ENCODE measurements at regions not wholly inside any gene's neighbourhood (a gene's known extent, or its start where the extent isn't known, plus 50 kb on each side); places are given as distances from the start of the nearest gene placed in this dataset.

DNA sequence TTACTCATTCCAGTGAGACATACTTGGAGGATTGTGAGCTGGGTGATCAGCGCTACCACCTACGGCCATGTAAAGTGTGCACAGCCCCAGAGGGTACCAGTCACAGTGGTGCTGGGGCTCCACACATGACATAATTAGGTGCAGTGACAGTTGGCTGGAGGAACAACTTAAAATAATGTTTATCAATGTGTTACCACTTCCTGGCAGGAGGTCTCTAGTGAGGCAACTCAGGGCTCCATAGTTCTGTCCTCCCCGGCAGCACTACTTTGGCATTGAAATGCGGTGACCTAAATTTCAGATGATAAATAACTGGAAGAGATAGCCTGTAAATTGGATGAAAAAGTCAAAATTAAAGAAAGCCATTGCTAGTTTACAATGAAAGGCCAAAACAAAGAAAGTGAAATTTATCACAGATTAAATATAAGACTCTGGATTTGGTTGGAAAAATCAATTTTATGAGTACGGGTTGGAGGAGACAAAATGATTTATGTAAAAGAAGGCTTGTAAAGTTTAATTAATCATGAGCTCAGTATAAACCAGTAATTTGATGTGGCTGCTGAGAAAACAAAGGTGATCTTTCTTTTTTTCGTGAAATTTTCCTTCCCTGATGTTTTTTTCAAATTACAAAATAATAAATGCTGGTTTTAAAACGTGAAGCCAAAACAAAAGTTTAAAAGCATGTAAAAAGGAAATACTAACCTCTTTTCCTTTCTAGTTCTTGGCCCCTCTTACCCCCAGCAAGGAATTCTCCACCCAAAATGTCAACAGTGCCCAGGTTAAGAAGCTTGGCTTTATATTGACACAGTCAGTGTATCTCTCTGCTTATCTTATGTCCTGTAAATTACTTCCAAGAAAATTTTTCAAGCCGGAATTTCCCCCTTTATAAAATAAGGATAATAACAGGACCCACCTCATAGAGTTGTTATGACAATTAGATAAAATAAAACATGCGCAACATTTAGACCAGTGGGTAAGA lies 126.7 kb upstream of the NOX3 start:
- no peak for DNase-seq
- H3K14ac ChIP-seq (ENCODE audit: low read length in 2 of 2) = peak overlapping the region in 1 of 2 experiments; percentile 55
- H3K4ac ChIP-seq (ENCODE audit: low read depth in 1 of 2, low read length in 2 of 2) = no peak overlapping the region
- no peak overlapping the region for H3K27ac ChIP-seq (ENCODE audit: low read length, poor library complexity, severe bottlenecking)
- no peak overlapping the region for H4K8ac ChIP-seq (ENCODE audit: low read length)
- H2AFZ ChIP-seq (ENCODE audit: low read depth, low read length) = no peak overlapping the region
- no peak overlapping the region for H3K23ac ChIP-seq (ENCODE audit: low read length in 2 of 2)
- no peak overlapping the region for H2BK5ac ChIP-seq (ENCODE audit: low read depth, low read length, poor library complexity, severe bottlenecking)
- H3K27me3 ChIP-seq (ENCODE audit: control insufficient read depth in 1 of 2, insufficient read depth in 1 of 2, low read length in 2 of 2) = no peaks in the 10 kb centered on the region
- no peak overlapping the region for H2BK120ac ChIP-seq (ENCODE audit: low read depth, low read length)
- no peak overlapping the region for H3K4me3 ChIP-seq (ENCODE audit: insufficient read depth in 1 of 2, low read depth in 1 of 2, low read length in 2 of 2)
- no peak overlapping the region for H3K9ac ChIP-seq (ENCODE audit: low read length)
- H3K4me1 ChIP-seq (ENCODE audit: control insufficient read depth, insufficient read depth, low read depth, low read length) = no peaks in the 10 kb centered on the region
- no peak overlapping the region for H4K91ac ChIP-seq (ENCODE audit: low read length)
- H3K4me2 ChIP-seq (ENCODE audit: low read length, poor library complexity, severe bottlenecking) = no peak overlapping the region
- no peak overlapping the region for H2BK12ac ChIP-seq (ENCODE audit: low read length in 2 of 2)
- H3K36me3 ChIP-seq (ENCODE audit: control insufficient read depth in 1 of 2, insufficient read depth in 2 of 2, low read depth in 1 of 2, low read length in 2 of 2) = no peaks in the 10 kb centered on the region
- no peak overlapping the region for H2AK5ac ChIP-seq (ENCODE audit: low read length, severe bottlenecking)
- H2BK15ac ChIP-seq (ENCODE audit: low read depth, poor library complexity, severe bottlenecking) = no peak overlapping the region
- no peaks in the 10 kb centered on the region for H3K79me1 ChIP-seq (replicated peaks; ENCODE audit: low read length, poor library complexity, severe bottlenecking)
- H3K9me3 ChIP-seq (ENCODE audit: control insufficient read depth, low read length) = no peaks in the 10 kb centered on the region
- 95% methylated on average over 9 of the region's 9 CpGs for WGBS
- H3K18ac ChIP-seq (ENCODE audit: low read depth in 1 of 2, low read length in 2 of 2) = no peak overlapping the region

DNA sequence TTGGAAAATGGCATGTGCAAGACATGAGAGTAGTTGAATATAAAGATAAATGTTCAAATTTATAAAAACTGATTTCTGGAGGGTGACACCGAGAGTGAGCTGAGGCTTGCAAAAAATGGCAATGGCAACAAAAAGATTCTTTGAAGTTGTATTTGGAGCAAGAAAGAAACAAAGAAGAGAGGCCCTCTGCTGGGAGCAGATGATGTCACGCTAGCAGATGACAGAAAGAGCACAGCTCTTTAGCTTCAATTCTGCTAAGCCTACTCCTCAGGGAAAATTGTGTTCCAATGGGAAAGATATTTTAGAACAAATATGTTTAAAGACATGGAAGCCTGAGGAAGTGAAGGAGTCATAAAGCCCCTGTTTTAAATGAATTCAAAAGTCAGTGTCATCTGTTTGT lies 125.3 kb upstream of the NOX3 start:
- Histone ChIP-seq H2AK5ac (ENCODE audit: low read length, severe bottlenecking) (no peak overlapping the region), H4K8ac (ENCODE audit: low read length) (no peak overlapping the region), H3K36me3 (ENCODE audit: control insufficient read depth in 1 of 2, insufficient read depth in 2 of 2, low read depth in 1 of 2, low read length in 2 of 2) (no peaks in the 10 kb centered on the region), H3K4me2 (ENCODE audit: low read length, poor library complexity, severe bottlenecking) (no peak overlapping the region), H3K4me1 (ENCODE audit: control insufficient read depth, insufficient read depth, low read depth, low read length) (no peaks in the 10 kb centered on the region), H3K4ac (ENCODE audit: low read depth in 1 of 2, low read length in 2 of 2) (no peak overlapping the region), H2AFZ (ENCODE audit: low read depth, low read length) (no peak overlapping the region), H3K14ac (ENCODE audit: low read length in 2 of 2) (no peak overlapping the region), H4K91ac (ENCODE audit: low read length) (no peak overlapping the region), H2BK12ac (ENCODE audit: low read length in 2 of 2) (no peak overlapping the region), H3K27me3 (ENCODE audit: control insufficient read depth in 1 of 2, insufficient read depth in 1 of 2, low read length in 2 of 2) (no peaks in the 10 kb centered on the region), H2BK15ac (ENCODE audit: low read depth, poor library complexity, severe bottlenecking) (no peak overlapping the region), H3K79me1 (replicated peaks; ENCODE audit: low read length, poor library complexity, severe bottlenecking) (no peaks in the 10 kb centered on the region), H3K9ac (ENCODE audit: low read length) (no peak overlapping the region), H3K9me3 (ENCODE audit: control insufficient read depth, low read length) (no peaks in the 10 kb centered on the region), H2BK5ac (ENCODE audit: low read depth, low read length, poor library complexity, severe bottlenecking) (no peak overlapping the region), H2BK120ac (ENCODE audit: low read depth, low read length) (no peak overlapping the region), H3K18ac (ENCODE audit: low read depth in 1 of 2, low read length in 2 of 2) (no peak overlapping the region), H3K23ac (ENCODE audit: low read length in 2 of 2) (no peak overlapping the region), H3K4me3 (ENCODE audit: insufficient read depth in 1 of 2, low read depth in 1 of 2, low read length in 2 of 2) (no peak overlapping the region), H3K27ac (ENCODE audit: low read length, poor library complexity, severe bottlenecking) (no peak overlapping the region)
- WGBS = 70% methylated on average over 2 of the region's 2 CpGs
- DNase-seq = no peak

GRCh38 chr6:155578251-155578650 lies 122.6 kb upstream of the NOX3 start:
- Histone ChIP-seq H2AK5ac (ENCODE audit: low read length, severe bottlenecking) (no peak overlapping the region), H3K27ac (ENCODE audit: low read length, poor library complexity, severe bottlenecking) (no peak overlapping the region), H3K4ac (ENCODE audit: low read depth in 1 of 2, low read length in 2 of 2) (no peak overlapping the region), H2BK120ac (ENCODE audit: low read depth, low read length) (no peak overlapping the region), H3K23ac (ENCODE audit: low read length in 2 of 2) (no peak overlapping the region), H4K8ac (ENCODE audit: low read length) (no peak overlapping the region), H3K4me1 (ENCODE audit: control insufficient read depth, insufficient read depth, low read depth, low read length) (no peaks in the 10 kb centered on the region), H3K4me3 (ENCODE audit: insufficient read depth in 1 of 2, low read depth in 1 of 2, low read length in 2 of 2) (no peak overlapping the region), H2BK5ac (ENCODE audit: low read depth, low read length, poor library complexity, severe bottlenecking) (no peak overlapping the region), H4K91ac (ENCODE audit: low read length) (no peak overlapping the region), H3K36me3 (ENCODE audit: control insufficient read depth in 1 of 2, insufficient read depth in 2 of 2, low read depth in 1 of 2, low read length in 2 of 2) (no peaks in the 10 kb centered on the region), H3K9me3 (ENCODE audit: control insufficient read depth, low read length) (no peaks in the 10 kb centered on the region), H3K27me3 (ENCODE audit: control insufficient read depth in 1 of 2, insufficient read depth in 1 of 2, low read length in 2 of 2) (no peaks in the 10 kb centered on the region), H3K4me2 (ENCODE audit: low read length, poor library complexity, severe bottlenecking) (no peak overlapping the region), H3K14ac (ENCODE audit: low read length in 2 of 2) (no peak overlapping the region), H2BK15ac (ENCODE audit: low read depth, poor library complexity, severe bottlenecking) (no peak overlapping the region), H2BK12ac (ENCODE audit: low read length in 2 of 2) (no peak overlapping the region), H2AFZ (ENCODE audit: low read depth, low read length) (no peak overlapping the region), H3K79me1 (replicated peaks; ENCODE audit: low read length, poor library complexity, severe bottlenecking) (no peaks in the 10 kb centered on the region), H3K18ac (ENCODE audit: low read depth in 1 of 2, low read length in 2 of 2) (no peak overlapping the region), H3K9ac (ENCODE audit: low read length) (no peak overlapping the region)
- DNase-seq = peak; percentile 5

- no peak overlapping the region for H3K18ac ChIP-seq (ENCODE audit: low read depth in 1 of 2, low read length in 2 of 2)
Measured at GRCh38 chr6:155561966-155562364, 106.3 kb upstream of the NOX3 start.

More at GRCh38 chr6:155561966-155562364, 106.3 kb upstream of the NOX3 start:
- Histone ChIP-seq H3K14ac (ENCODE audit: low read length in 2 of 2) (no peak overlapping the region), H3K23ac (ENCODE audit: low read length in 2 of 2) (no peak overlapping the region), H3K4me2 (ENCODE audit: low read length, poor library complexity, severe bottlenecking) (no peak overlapping the region), H4K91ac (ENCODE audit: low read length) (no peak overlapping the region), H3K9me3 (ENCODE audit: control insufficient read depth, low read length) (no peaks in the 10 kb centered on the region), H2BK5ac (ENCODE audit: low read depth, low read length, poor library complexity, severe bottlenecking) (no peak overlapping the region), H3K4ac (ENCODE audit: low read depth in 1 of 2, low read length in 2 of 2) (no peak overlapping the region), H4K8ac (ENCODE audit: low read length) (no peak overlapping the region), H2AFZ (ENCODE audit: low read depth, low read length) (no peak overlapping the region), H3K79me1 (replicated peaks; ENCODE audit: low read length, poor library complexity, severe bottlenecking) (no peaks in the 10 kb centered on the region), H3K36me3 (ENCODE audit: control insufficient read depth in 1 of 2, insufficient read depth in 2 of 2, low read depth in 1 of 2, low read length in 2 of 2) (no peaks in the 10 kb centered on the region), H3K4me1 (ENCODE audit: control insufficient read depth, insufficient read depth, low read depth, low read length) (no peaks in the 10 kb centered on the region), H2BK15ac (ENCODE audit: low read depth, poor library complexity, severe bottlenecking) (no peak overlapping the region), H2BK120ac (ENCODE audit: low read depth, low read length) (no peak overlapping the region), H3K9ac (ENCODE audit: low read length) (no peak overlapping the region), H3K27ac (ENCODE audit: low read length, poor library complexity, severe bottlenecking) (no peak overlapping the region), H3K4me3 (ENCODE audit: insufficient read depth in 1 of 2, low read depth in 1 of 2, low read length in 2 of 2) (no peak overlapping the region), H2BK12ac (ENCODE audit: low read length in 2 of 2) (no peak overlapping the region), H2AK5ac (ENCODE audit: low read length, severe bottlenecking) (no peak overlapping the region), H3K27me3 (ENCODE audit: control insufficient read depth in 1 of 2, insufficient read depth in 1 of 2, low read length in 2 of 2) (no peaks in the 10 kb centered on the region)
- DNase-seq = no peak
- 85% methylated on average over 4 of the region's 4 CpGs for whole genome bisulfite sequencing
